Astrocyte (in vitro differentiated cells and primary cell): ENCODE measurements at regions not wholly inside any gene's neighbourhood (a gene's known extent, or its start where the extent isn't known, plus 50 kb on each side); places are given as distances from the start of the nearest gene placed in this dataset.

ENCODE experiments used
- DNase-seq: peaks from one replicate; pipeline ENCODE4 v3.0.0-alpha.2; 2010; ENCODE audit warnings: low read depth
- FAIRE-seq: peaks from 2 replicates; lab custom pipeline; 2011; peaks lifted over from hg19 to GRCh38; lab: Jason Lieb, UNC
- H2AFZ ChIP-seq: 2 replicates; pipeline ENCODE4 v1.6.0; 2012; ENCODE audit warnings: low read depth, low read length, inconsistent platforms
- H3K27ac ChIP-seq: 2 replicates; pipeline ENCODE4 v1.5.1; 2011; ENCODE audit warnings: low read depth, low read length, inconsistent platforms
- H3K27me3 ChIP-seq: 2 replicates; pipeline ENCODE4 v1.6.0; 2011; ENCODE audit warnings: low read length, inconsistent platforms; ENCODE audit not compliant: insufficient read depth
- H3K36me3 ChIP-seq: 2 replicates; pipeline ENCODE4 v1.5.1; 2011; ENCODE audit warnings: low read length, inconsistent platforms; ENCODE audit not compliant: insufficient read depth
- H3K4me1 ChIP-seq: 2 replicates; pipeline ENCODE4 v1.5.1; 2011; ENCODE audit warnings: low read length, inconsistent platforms; ENCODE audit not compliant: insufficient read depth
- H3K4me2 ChIP-seq: 2 replicates; pipeline ENCODE4 v1.6.0; 2012; ENCODE audit warnings: low read length, inconsistent platforms
- H3K4me3 ChIP-seq: 2 replicates; pipeline ENCODE4 v1.5.1; 2011; ENCODE audit warnings: low read depth, mild to moderate bottlenecking, low read length, inconsistent platforms; ENCODE audit not compliant: insufficient read depth
- H3K79me2 ChIP-seq: 2 replicates; pipeline ENCODE4 v1.6.0; 2012; ENCODE audit warnings: mild to moderate bottlenecking, low read length, inconsistent platforms; ENCODE audit not compliant: insufficient read depth
- H3K9ac ChIP-seq: 2 replicates; pipeline ENCODE4 v1.6.0; 2012; ENCODE audit warnings: mild to moderate bottlenecking, low read length, inconsistent platforms
- H3K9me3 ChIP-seq: 2 replicates; pipeline ENCODE4 v1.5.1; 2012; ENCODE audit warnings: low read depth, mild to moderate bottlenecking, low read length, inconsistent platforms; ENCODE audit not compliant: insufficient read depth
- H4K20me1 ChIP-seq: 2 replicates; pipeline ENCODE4 v1.6.0; 2012; ENCODE audit warnings: low read length, inconsistent platforms; ENCODE audit not compliant: insufficient read depth
- H3K27ac Mint-ChIP-seq: one replicate; pipeline ENCODE4 v1.8.0; 2021; ENCODE audit warnings: mild to moderate bottlenecking, mixed read lengths; ENCODE audit not compliant: unreplicated experiment
- H3K27me3 Mint-ChIP-seq: one replicate; pipeline ENCODE4 v1.8.0; 2021; ENCODE audit warnings: low read depth, mixed read lengths; ENCODE audit not compliant: unreplicated experiment
- H3K36me3 Mint-ChIP-seq: one replicate; pipeline ENCODE4 v1.8.0; 2021; ENCODE audit warnings: low read depth, mixed read lengths; ENCODE audit not compliant: unreplicated experiment
- H3K4me1 Mint-ChIP-seq: one replicate; pipeline ENCODE4 v1.8.0; 2021; ENCODE audit warnings: low read depth, mixed read lengths; ENCODE audit not compliant: unreplicated experiment
- H3K4me3 Mint-ChIP-seq: one replicate; pipeline ENCODE4 v1.8.0; 2021; ENCODE audit warnings: mild to moderate bottlenecking, moderate library complexity, mixed read lengths; ENCODE audit not compliant: unreplicated experiment
- H3K9me3 Mint-ChIP-seq: one replicate; pipeline ENCODE4 v1.8.0; 2021; ENCODE audit warnings: mild to moderate bottlenecking, mixed read lengths; ENCODE audit not compliant: unreplicated experiment
- CTCF ChIP-seq: IDR thresholded peaks from 2 replicates; pipeline ENCODE4 v1.5.1; 2011; ENCODE audit warnings: low read depth, mild to moderate bottlenecking, inconsistent platforms, low read length, moderate library complexity; ENCODE audit not compliant: insufficient read depth
- EZH2 ChIP-seq: IDR thresholded peaks from 2 replicates; pipeline ENCODE4 v1.6.1; 2012; ENCODE audit warnings: mild to moderate bottlenecking, low read length, inconsistent platforms; ENCODE audit not compliant: insufficient read depth

DNA sequence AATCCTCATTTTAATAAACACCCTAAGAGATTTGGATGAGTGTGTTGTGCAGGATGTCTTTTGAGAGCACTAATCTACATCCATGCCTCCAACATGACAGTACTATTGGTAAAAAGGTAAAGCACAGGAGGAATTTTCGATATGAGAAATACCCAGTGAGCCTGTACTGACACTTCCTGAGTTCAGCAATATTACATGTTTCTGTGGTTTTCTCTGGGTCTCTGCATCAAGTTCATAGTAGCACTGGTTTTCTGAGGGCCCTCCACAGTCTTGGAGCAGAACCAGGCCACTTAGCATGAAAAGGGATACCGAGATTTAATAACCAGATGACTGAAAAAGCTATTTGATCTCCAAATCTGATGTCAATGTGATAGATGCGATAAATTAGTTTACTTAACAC lies 524.1 kb downstream of the TMEM38B start:
- no peaks in the 10 kb centered on the region for H3K9me3 ChIP-seq
- Mint-ChIP-seq H3K4me3 (no peak overlapping the region), H3K27ac (no peak overlapping the region), H3K36me3 (no peaks in the 10 kb centered on the region), H3K4me1 (peaks cover 2% of the 10 kb centered on the region), H3K27me3 (no peaks in the 10 kb centered on the region), H3K9me3 (no peaks in the 10 kb centered on the region)
- no peaks in the 10 kb centered on the region for H3K36me3 ChIP-seq
- no peak for FAIRE-seq
- H2AFZ ChIP-seq = no peak overlapping the region
- no peak overlapping the region for H3K4me3 ChIP-seq
- H3K27ac ChIP-seq = no peak overlapping the region
- H3K4me2 ChIP-seq = no peak overlapping the region
- H3K27me3 ChIP-seq = no peaks in the 10 kb centered on the region
- no peaks in the 10 kb centered on the region for H3K79me2 ChIP-seq
- no peak for TF ChIP-seq CTCF
- TF ChIP-seq EZH2 = no peak
- no peak for DNase-seq
- H3K9ac ChIP-seq = no peak overlapping the region
- no peaks in the 10 kb centered on the region for H3K4me1 ChIP-seq
- no peaks in the 10 kb centered on the region for H4K20me1 ChIP-seq

DNA sequence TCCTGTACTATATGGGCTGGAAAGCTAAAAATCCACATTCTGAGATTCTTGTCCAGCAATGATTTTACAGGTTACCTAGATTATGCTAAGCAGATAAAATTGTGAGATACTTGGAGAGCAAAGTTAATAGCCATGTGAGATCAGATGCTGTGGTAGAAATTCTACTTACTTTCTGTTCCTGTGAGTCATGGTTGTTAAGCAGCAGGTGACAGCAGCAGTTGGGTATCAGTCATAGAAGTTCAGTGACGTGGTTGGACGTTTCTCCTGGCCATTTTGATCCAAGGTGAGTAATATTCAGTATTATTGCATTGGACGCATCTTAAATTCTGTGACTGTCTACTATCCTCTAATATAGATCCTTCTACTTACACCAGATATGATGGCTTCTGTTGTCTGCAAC lies 524.5 kb downstream of the TMEM38B start:
- Histone ChIP-seq H3K27me3 (no peaks in the 10 kb centered on the region), H3K4me2 (no peak overlapping the region), H3K27ac (no peak overlapping the region), H3K9ac (no peak overlapping the region), H2AFZ (no peak overlapping the region), H3K4me1 (no peaks in the 10 kb centered on the region), H4K20me1 (no peaks in the 10 kb centered on the region), H3K36me3 (no peaks in the 10 kb centered on the region), H3K79me2 (no peaks in the 10 kb centered on the region), H3K9me3 (no peaks in the 10 kb centered on the region), H3K4me3 (no peak overlapping the region)
- no peak for FAIRE-seq
- TF ChIP-seq CTCF = no peak
- no peak for TF ChIP-seq EZH2
- no peak for DNase-seq
- no peaks in the 10 kb centered on the region for H3K9me3 Mint-ChIP-seq
- no peaks in the 10 kb centered on the region for H3K36me3 Mint-ChIP-seq
- no peak overlapping the region for H3K27ac Mint-ChIP-seq
- no peak overlapping the region for H3K4me3 Mint-ChIP-seq
- H3K27me3 Mint-ChIP-seq = no peaks in the 10 kb centered on the region
- peaks cover 2% of the 10 kb centered on the region for H3K4me1 Mint-ChIP-seq

- H3K36me3 ChIP-seq = no peaks in the 10 kb centered on the region
- no peaks in the 10 kb centered on the region for H3K79me2 ChIP-seq
- no peaks in the 10 kb centered on the region for H3K4me1 ChIP-seq
- H3K27me3 ChIP-seq = no peaks in the 10 kb centered on the region
- Mint-ChIP-seq H3K4me1 (peaks cover 2% of the 10 kb centered on the region), H3K4me3 (no peak overlapping the region), H3K27ac (no peak overlapping the region), H3K27me3 (peaks cover under 1% of the 10 kb centered on the region), H3K36me3 (no peaks in the 10 kb centered on the region), H3K9me3 (peaks cover 6% of the 10 kb centered on the region)
- H3K9me3 ChIP-seq = no peaks in the 10 kb centered on the region
- no peak overlapping the region for H3K4me2 ChIP-seq
- no peak overlapping the region for H3K4me3 ChIP-seq
- DNase-seq = no peak
- H3K9ac ChIP-seq = no peak overlapping the region
- H2AFZ ChIP-seq = no peak overlapping the region
- no peaks in the 10 kb centered on the region for H4K20me1 ChIP-seq
- no peak for TF ChIP-seq EZH2
- no peak for TF ChIP-seq CTCF
- H3K27ac ChIP-seq = no peak overlapping the region
- no peak for FAIRE-seq
Measured at GRCh38 chr9:106220415-106220814, 526.1 kb downstream of the TMEM38B start.
